Naive B cell (primary cell): ENCODE measurements at regions not wholly inside any gene's neighbourhood (a gene's known extent, or its start where the extent isn't known, plus 50 kb on each side); places are given as distances from the start of the nearest gene placed in this dataset.
"Not testable (repeated sequence)": the region's sequence is repeated elsewhere in the genome, so short reads cannot be mapped to it uniquely, and the experiment has no call there.

Experiments used
- ATAC-seq, 2 donors: fragments of 150-1000 bp; cut with Tn5 transposase; 2 replicates each; pipeline ENCODE4 v1.10.0; 2021; ENCODE audit warnings: low read depth in 2 of 2, mild to moderate bottlenecking in 2 of 2, moderate library complexity in 2 of 2
- DNase-seq: peaks from one replicate; pipeline ENCODE4 v3.0.0; 2022
- H3K27ac Mint-ChIP-seq, 6 donors: one replicate each; pipeline ENCODE4 v1.8.0; 2020 to 2022; ENCODE audit warnings: mild to moderate bottlenecking in 6 of 6, mixed read lengths in 6 of 6, moderate library complexity in 5 of 6, inconsistent platforms in 2 of 6
- H3K27me3 Mint-ChIP-seq, 3 donors: one replicate each; pipeline ENCODE4 v1.8.0; 2021 to 2022; ENCODE audit warnings: mixed read lengths in 3 of 3, mild to moderate bottlenecking in 1 of 3
- H3K36me3 Mint-ChIP-seq, 2 donors: one replicate each; pipeline ENCODE4 v1.8.0; 2020 to 2022; ENCODE audit warnings: mixed read lengths in 2 of 2, inconsistent platforms in 1 of 2, mild to moderate bottlenecking in 1 of 2
- H3K4me1 Mint-ChIP-seq, 3 donors: one replicate each; pipeline ENCODE4 v1.8.0; 2020 to 2022; ENCODE audit warnings: mixed read lengths in 3 of 3, inconsistent platforms in 1 of 3, mild to moderate bottlenecking in 1 of 3, moderate library complexity in 1 of 3
- H3K4me3 Mint-ChIP-seq, 8 donors: one replicate each; pipeline ENCODE4 v1.8.0; 2020 to 2022; ENCODE audit warnings: mild to moderate bottlenecking in 8 of 8, mixed read lengths in 8 of 8, moderate library complexity in 8 of 8, inconsistent platforms in 2 of 8
- H3K9me3 Mint-ChIP-seq, 7 donors: one replicate each; pipeline ENCODE4 v1.8.0; 2020 to 2022; ENCODE audit warnings: mixed read lengths in 7 of 7, mild to moderate bottlenecking in 5 of 7, inconsistent platforms in 2 of 7, moderate library complexity in 1 of 7

GRCh38 chr18:25490316-25490715 is 138.3 kb upstream of the ZNF521 start:
- H3K27me3 Mint-ChIP-seq, result no peaks in the 10 kb centered on the region
- H3K36me3 Mint-ChIP-seq, result no peaks in the 10 kb centered on the region
- no peak for ATAC-seq
- no peak for DNase-seq
- H3K27ac Mint-ChIP-seq, result no peak overlapping the region
- no peak overlapping the region for H3K4me3 Mint-ChIP-seq
- peaks cover 0 to 15% (median 4%) of the 10 kb centered on the region in 7 donors for H3K9me3 Mint-ChIP-seq
- no peaks in the 10 kb centered on the region for H3K4me1 Mint-ChIP-seq

- ATAC-seq, result no peak
- Mint-ChIP-seq H3K36me3 (peaks cover 0 to 4% of the 10 kb centered on the region in 2 donors), H3K4me3 (no peak overlapping the region), H3K27ac (no peak overlapping the region), H3K27me3 (peaks cover 5 to 8% (median 7%) of the 10 kb centered on the region in 3 donors), H3K4me1 (no peaks in the 10 kb centered on the region), H3K9me3 (peaks cover 2 to 19% (median 5%) of the 10 kb centered on the region in 7 donors)
- DNase-seq, result no peak
These were observed 121.0 kb upstream of the ZNF521 start for GRCh38 chr18:25473008-25473407.

- not testable (repeated sequence) for DNase-seq, H3K4me1 Mint-ChIP-seq, H3K36me3 Mint-ChIP-seq, H3K27ac Mint-ChIP-seq, H3K4me3 Mint-ChIP-seq, ATAC-seq, H3K27me3 Mint-ChIP-seq
- peaks cover 0 to 11% (median 3%) of the 10 kb centered on the region in 7 donors for H3K9me3 Mint-ChIP-seq
These were observed 119.0 kb upstream of the ZNF521 start for GRCh38 chr18:25470756-25471524.

GRCh38 chr18:25470062-25470461 is 118.1 kb upstream of the ZNF521 start:
- Mint-ChIP-seq H3K27me3 (peaks cover 0 to 5% (median under 1%) of the 10 kb centered on the region in 3 donors), H3K4me3 (no peak overlapping the region), H3K36me3 (peaks cover 0 to 4% of the 10 kb centered on the region in 2 donors), H3K9me3 (peaks cover 0 to 11% (median 3%) of the 10 kb centered on the region in 7 donors), H3K27ac (no peak overlapping the region), H3K4me1 (no peaks in the 10 kb centered on the region)
- DNase-seq (no peak), ATAC-seq (no peak)

GRCh38 chr18:25469489-25469888 is 117.5 kb upstream of the ZNF521 start:
- DNase-seq (no peak), ATAC-seq (no peak)
- no peak overlapping the region for H3K27ac Mint-ChIP-seq
- H3K4me3 Mint-ChIP-seq, result no peak overlapping the region
- no peaks in the 10 kb centered on the region for H3K4me1 Mint-ChIP-seq
- H3K9me3 Mint-ChIP-seq, result peaks cover 0 to 11% (median 3%) of the 10 kb centered on the region in 7 donors
- H3K36me3 Mint-ChIP-seq, result peaks cover 0 to 4% of the 10 kb centered on the region in 2 donors
- H3K27me3 Mint-ChIP-seq, result peaks cover 0 to 6% (median 1%) of the 10 kb centered on the region in 3 donors

GRCh38 chr18:25467226-25467987 is 115.4 kb upstream of the ZNF521 start:
- Mint-ChIP-seq H3K9me3 (peaks cover 0 to 11% (median 3%) of the 10 kb centered on the region in 7 donors), H3K4me3 (no peak overlapping the region), H3K27me3 (peaks cover 0 to 10% (median 0%) of the 10 kb centered on the region in 3 donors), H3K27ac (no peak overlapping the region), H3K36me3 (peaks cover 0 to 4% of the 10 kb centered on the region in 2 donors), H3K4me1 (no peaks in the 10 kb centered on the region)
- no peak for ATAC-seq
- DNase-seq, result no peak

GRCh38 chr18:25465152-25465732 is 113.3 kb upstream of the ZNF521 start:
- H3K36me3 Mint-ChIP-seq, result no peaks in the 10 kb centered on the region
- no peaks in the 10 kb centered on the region for H3K4me1 Mint-ChIP-seq
- DNase-seq, result no peak
- H3K4me3 Mint-ChIP-seq, result peak overlapping the region in 1 of 8 donors; percentile 0
- H3K27ac Mint-ChIP-seq, result no peak overlapping the region
- H3K27me3 Mint-ChIP-seq, result peaks cover 0 to 10% (median 0%) of the 10 kb centered on the region in 3 donors
- ATAC-seq, result no peak
- H3K9me3 Mint-ChIP-seq, result peaks cover 0 to 6% (median 0%) of the 10 kb centered on the region in 7 donors

DNA sequence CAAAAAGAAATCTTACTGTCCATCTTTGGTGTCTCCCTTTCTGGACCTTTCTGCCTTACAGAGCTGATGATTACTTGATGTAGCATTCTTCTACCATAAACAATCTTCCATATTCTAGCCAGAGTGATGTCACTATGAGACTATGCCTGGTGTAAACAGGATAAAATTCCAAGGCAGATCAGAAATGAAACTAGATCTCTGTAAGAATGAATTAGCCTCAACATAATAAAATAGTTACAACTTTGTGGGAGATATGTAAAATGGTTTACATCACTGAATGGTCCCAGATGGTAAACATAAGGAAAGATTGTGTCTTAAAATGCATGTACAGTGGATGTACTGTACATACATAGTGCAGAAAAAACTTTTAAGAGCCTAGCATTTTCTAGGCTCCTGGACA is 112.3 kb upstream of the ZNF521 start:
- Mint-ChIP-seq H3K4me3 (no peak overlapping the region), H3K4me1 (no peaks in the 10 kb centered on the region), H3K27me3 (peaks cover 0 to 10% (median 0%) of the 10 kb centered on the region in 3 donors), H3K27ac (no peak overlapping the region), H3K36me3 (no peaks in the 10 kb centered on the region), H3K9me3 (peaks cover 0 to 9% (median 0%) of the 10 kb centered on the region in 7 donors)
- ATAC-seq (no peak), DNase-seq (no peak)

DNA sequence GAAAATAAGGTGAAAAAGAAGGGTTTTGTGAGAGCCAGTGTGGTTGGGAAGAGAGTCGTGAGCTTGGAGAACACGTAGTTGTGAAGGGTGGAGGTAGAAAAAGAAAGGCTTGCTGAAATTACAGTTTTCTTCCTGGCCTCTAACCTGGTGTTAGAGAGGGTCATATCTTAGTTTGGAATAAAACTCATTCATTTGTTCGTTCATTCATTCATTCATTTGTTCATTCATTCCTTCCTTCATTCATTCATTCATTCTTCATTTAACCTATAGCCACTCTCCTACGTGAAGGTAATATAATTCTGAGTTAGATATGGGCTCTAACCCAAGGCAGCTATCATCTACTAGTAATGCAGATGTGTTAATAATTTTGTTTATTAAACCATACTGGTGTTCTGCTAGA is 111.8 kb upstream of the ZNF521 start:
- Mint-ChIP-seq H3K27ac (peak overlapping the region in 1 of 6 donors; percentile 45), H3K9me3 (peaks cover 0 to 9% (median 0%) of the 10 kb centered on the region in 7 donors), H3K4me1 (no peaks in the 10 kb centered on the region), H3K36me3 (no peaks in the 10 kb centered on the region), H3K4me3 (no peak overlapping the region), H3K27me3 (peaks cover 0 to 10% (median 0%) of the 10 kb centered on the region in 3 donors)
- DNase-seq (no peak), ATAC-seq (no peak)

- H3K27ac Mint-ChIP-seq, result no peak overlapping the region
- peaks cover 0 to 7% (median 5%) of the 10 kb centered on the region in 3 donors for H3K27me3 Mint-ChIP-seq
- no peak for DNase-seq
- no peaks in the 10 kb centered on the region for H3K36me3 Mint-ChIP-seq
- H3K4me3 Mint-ChIP-seq, result no peak overlapping the region
- no peak for ATAC-seq
- no peaks in the 10 kb centered on the region for H3K4me1 Mint-ChIP-seq
- H3K9me3 Mint-ChIP-seq, result peaks cover 0 to 9% (median 0%) of the 10 kb centered on the region in 7 donors
These were observed 107.8 kb upstream of the ZNF521 start for GRCh38 chr18:25459814-25460213.

GRCh38 chr18:25457601-25458000 is 105.6 kb upstream of the ZNF521 start:
- Mint-ChIP-seq H3K36me3 (no peaks in the 10 kb centered on the region), H3K27me3 (peaks cover 0 to 5% (median 0%) of the 10 kb centered on the region in 3 donors), H3K4me1 (no peaks in the 10 kb centered on the region), H3K9me3 (peaks cover 0 to 4% (median 0%) of the 10 kb centered on the region in 7 donors), H3K4me3 (no peak overlapping the region), H3K27ac (no peak overlapping the region)
- no peak for ATAC-seq
- no peak for DNase-seq

DNA sequence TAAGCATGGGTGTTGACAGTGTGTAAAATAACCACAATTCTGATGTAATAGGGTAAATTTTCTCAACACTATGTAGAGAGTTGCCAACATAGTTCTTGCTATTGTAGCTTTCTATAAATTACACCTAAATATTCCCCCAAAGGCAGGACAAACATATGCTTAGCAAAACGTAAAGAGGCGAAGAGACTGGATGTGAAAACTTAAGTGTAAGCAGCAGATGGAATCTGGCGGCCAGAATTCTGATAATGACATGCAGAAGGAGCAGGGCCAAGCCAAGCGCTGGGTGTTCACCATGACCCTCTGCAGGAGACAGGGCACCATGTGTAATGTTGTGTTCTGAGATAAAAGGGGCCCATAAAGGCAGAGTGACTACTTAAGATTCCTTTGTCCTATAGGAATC is 105.2 kb upstream of the ZNF521 start:
- H3K27ac Mint-ChIP-seq, result no peak overlapping the region
- peaks cover 0 to 4% (median 0%) of the 10 kb centered on the region in 7 donors for H3K9me3 Mint-ChIP-seq
- H3K4me1 Mint-ChIP-seq, result no peaks in the 10 kb centered on the region
- peaks cover 0 to 5% (median 0%) of the 10 kb centered on the region in 3 donors for H3K27me3 Mint-ChIP-seq
- DNase-seq (no peak), ATAC-seq (no peak)
- H3K4me3 Mint-ChIP-seq, result no peak overlapping the region
- H3K36me3 Mint-ChIP-seq, result no peaks in the 10 kb centered on the region

DNA sequence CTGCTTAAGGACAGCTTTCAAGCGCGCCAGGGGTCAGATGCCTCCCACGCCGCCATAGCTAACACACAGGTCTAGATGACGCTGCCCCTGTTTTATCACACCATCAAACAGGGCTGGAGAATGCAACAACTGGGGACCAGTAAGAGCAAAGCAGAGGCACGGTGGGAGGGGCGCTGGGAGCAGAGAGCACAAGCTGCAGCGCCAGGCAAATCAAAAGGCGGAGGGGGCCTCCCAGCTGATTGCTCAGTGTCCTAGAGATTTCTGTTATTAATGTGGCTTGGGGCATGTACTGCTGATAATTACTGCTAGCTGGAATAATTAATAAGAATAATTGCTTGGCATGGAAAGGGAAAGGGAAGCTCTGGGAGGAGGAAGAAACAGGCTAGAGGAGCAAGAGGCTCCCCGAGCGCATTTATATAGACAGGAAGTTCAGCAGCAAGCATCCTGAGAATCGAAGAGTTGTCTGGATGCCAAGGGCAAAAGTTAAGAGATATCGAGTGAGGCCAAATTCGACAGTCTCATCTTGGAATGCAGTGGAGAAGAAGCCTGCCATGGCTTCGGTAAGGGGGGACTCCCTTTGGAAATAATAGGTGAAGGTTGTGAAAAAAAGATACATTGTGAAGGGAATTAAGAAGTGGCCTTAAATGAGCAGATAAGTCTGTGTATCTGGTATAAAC is 104.5 kb upstream of the ZNF521 start:
- Mint-ChIP-seq H3K9me3 (peaks cover 0 to 5% (median 2%) of the 10 kb centered on the region in 7 donors), H3K4me1 (no peaks in the 10 kb centered on the region), H3K4me3 (no peak overlapping the region), H3K27ac (no peak overlapping the region), H3K36me3 (no peaks in the 10 kb centered on the region), H3K27me3 (peaks cover 0 to 5% (median 0%) of the 10 kb centered on the region in 3 donors)
- DNase-seq (no peak), ATAC-seq (no peak)
